ENCODE measurements at regions not wholly inside any gene's neighbourhood (a gene's known extent, or its start where the extent isn't known, plus 50 kb on each side); places are given as distances from the start of the nearest gene placed in this dataset.

DNA sequence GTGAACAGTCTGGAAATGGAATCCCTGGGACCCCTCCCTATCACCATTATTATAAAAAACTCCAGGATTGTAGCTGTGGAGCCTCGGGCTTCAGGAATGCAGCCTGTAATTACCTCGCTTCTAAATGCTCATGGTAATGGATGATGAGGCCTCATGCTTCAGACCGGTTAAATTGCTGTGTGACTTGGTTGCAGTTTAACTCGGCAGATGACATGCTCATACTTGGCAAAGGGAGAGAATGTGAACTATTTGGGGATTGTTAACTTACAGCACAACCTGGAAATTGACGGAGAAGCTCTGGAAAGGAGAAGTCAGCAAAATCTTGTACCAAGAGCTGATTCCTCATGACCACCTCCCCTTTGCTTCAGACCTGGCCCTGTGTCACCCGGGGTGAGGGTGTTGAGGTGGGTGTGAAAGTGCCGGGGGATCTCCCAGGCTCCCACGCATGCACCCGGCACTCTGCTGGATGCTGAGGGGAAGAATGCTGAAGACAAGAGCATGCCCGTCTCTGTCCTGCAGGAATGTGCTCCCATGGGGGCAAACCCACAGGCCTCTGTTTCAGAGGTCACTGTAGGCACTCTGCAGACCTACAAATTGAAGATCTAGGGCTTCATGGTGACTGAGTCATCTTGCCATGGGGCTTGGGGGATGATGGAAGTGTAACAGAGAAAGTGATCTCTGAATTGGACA, 364.8 kb downstream of the RPS6KC1 start:
- TF ChIP-seq POLR2AphosphoS5 (IDR thresholded peaks at IDR 0.05; ENCODE audit: low read depth, low read length) (no peak), FOXP2 (optimal IDR thresholded peaks at IDR 0.05; ENCODE audit: borderline replicate concordance, extremely low read depth, extremely low read length, insufficient read depth) (no peak), TAF1 (IDR thresholded peaks at IDR 0.05; ENCODE audit: borderline replicate concordance, insufficient read depth, low read length) (no peak), SIN3A (IDR thresholded peaks at IDR 0.05; ENCODE audit: borderline replicate concordance, insufficient read depth, low read length) (no peak)
- TF ChIP-seq, protein P1, sequence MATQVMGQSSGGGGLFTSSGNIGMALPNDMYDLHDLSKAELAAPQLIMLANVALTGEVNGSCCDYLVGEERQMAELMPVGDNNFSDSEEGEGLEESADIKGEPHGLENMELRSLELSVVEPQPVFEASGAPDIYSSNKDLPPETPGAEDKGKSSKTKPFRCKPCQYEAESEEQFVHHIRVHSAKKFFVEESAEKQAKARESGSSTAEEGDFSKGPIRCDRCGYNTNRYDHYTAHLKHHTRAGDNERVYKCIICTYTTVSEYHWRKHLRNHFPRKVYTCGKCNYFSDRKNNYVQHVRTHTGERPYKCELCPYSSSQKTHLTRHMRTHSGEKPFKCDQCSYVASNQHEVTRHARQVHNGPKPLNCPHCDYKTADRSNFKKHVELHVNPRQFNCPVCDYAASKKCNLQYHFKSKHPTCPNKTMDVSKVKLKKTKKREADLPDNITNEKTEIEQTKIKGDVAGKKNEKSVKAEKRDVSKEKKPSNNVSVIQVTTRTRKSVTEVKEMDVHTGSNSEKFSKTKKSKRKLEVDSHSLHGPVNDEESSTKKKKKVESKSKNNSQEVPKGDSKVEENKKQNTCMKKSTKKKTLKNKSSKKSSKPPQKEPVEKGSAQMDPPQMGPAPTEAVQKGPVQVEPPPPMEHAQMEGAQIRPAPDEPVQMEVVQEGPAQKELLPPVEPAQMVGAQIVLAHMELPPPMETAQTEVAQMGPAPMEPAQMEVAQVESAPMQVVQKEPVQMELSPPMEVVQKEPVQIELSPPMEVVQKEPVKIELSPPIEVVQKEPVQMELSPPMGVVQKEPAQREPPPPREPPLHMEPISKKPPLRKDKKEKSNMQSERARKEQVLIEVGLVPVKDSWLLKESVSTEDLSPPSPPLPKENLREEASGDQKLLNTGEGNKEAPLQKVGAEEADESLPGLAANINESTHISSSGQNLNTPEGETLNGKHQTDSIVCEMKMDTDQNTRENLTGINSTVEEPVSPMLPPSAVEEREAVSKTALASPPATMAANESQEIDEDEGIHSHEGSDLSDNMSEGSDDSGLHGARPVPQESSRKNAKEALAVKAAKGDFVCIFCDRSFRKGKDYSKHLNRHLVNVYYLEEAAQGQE (IDR thresholded peaks at IDR 0.05; ENCODE audit: insufficient read depth in 1 of 2, low read depth in 2 of 2, low read length in 2 of 2) = no peak

DNA sequence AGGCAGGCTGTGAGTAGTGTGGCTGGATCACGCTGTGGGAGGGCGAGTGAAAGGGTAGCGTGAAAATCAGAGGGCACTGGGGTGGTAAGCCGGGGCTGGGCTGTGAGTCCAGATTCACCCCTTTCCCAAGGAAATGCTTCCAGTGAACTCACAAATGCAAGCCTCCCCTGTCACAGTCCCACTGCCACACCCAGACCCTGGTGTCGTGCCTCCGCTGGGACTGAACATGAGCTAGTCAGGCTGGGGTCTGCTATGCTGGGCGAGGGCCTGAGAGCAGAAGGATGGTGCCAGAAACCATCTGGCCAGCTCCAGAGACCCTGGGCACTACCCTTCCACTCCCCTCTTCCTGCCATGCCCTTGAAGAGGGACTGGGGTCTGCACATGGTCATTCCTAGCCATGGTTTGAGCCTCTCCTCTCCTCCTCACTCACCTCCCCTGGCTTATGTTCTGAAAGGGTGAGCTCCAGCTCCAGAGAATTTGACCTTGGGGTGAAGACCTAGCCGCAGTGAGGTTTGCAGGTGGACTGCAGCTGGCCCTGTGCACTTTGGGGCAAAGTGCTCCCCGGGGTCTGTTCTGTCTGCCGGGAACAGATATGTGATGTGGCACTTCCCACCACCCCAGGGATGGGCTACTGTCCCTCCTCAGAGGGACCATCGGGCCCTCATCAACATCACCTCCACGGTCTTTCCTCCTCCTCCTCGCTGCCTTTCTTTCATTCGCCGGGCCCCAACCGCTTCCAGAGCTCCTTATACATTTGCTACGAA, 365.6 kb downstream of the RPS6KC1 start:
- TF ChIP-seq, protein P1 (IDR thresholded peaks at IDR 0.05; ENCODE audit: insufficient read depth in 1 of 2, low read depth in 2 of 2, low read length in 2 of 2) = no peak
- TF ChIP-seq TAF1 (IDR thresholded peaks at IDR 0.05; ENCODE audit: borderline replicate concordance, insufficient read depth, low read length) = no peak
- TF ChIP-seq POLR2AphosphoS5 (IDR thresholded peaks at IDR 0.05; ENCODE audit: low read depth, low read length) = no peak
- TF ChIP-seq SIN3A (IDR thresholded peaks at IDR 0.05; ENCODE audit: borderline replicate concordance, insufficient read depth, low read length) = no peak
- no peak for TF ChIP-seq FOXP2 (optimal IDR thresholded peaks at IDR 0.05; ENCODE audit: borderline replicate concordance, extremely low read depth, extremely low read length, insufficient read depth)

DNA sequence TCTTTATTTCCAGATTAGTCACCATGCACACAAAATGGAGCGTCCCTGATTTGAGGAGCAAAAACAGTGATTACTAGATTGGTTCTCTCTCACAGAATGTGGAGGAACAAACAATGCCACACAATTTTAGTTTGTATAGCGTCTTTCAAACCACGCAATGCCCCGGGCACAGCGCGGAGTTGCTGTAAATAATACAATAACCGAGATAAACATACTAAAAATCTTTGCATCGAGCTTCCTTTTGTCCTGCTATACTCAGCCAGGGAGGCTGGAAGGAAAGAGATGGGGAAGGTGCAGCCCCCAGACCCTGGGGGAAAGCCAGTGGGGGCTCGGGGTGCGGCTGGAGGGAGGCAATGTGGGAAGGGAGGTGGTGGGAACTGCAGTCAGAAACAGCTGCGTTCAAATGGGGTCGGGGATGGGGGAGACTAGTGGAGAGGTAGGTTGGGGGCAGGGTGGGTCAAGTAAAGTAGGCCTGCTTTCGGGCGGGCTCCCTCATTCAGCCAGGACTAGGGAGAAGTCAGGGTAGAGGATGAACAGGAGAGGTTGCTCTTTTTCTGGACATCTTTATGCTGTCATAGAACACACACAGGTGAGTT, 366.3 kb downstream of the RPS6KC1 start:
- TF ChIP-seq POLR2AphosphoS5 (IDR thresholded peaks at IDR 0.05; ENCODE audit: low read depth, low read length) (no peak), TAF1 (IDR thresholded peaks at IDR 0.05; ENCODE audit: borderline replicate concordance, insufficient read depth, low read length) (no peak), FOXP2 (optimal IDR thresholded peaks at IDR 0.05; ENCODE audit: borderline replicate concordance, extremely low read depth, extremely low read length, insufficient read depth) (no peak), SIN3A (IDR thresholded peaks at IDR 0.05; ENCODE audit: borderline replicate concordance, insufficient read depth, low read length) (no peak)
- TF ChIP-seq, protein P1 (IDR thresholded peaks at IDR 0.05; ENCODE audit: insufficient read depth in 1 of 2, low read depth in 2 of 2, low read length in 2 of 2) = no peak

DNA sequence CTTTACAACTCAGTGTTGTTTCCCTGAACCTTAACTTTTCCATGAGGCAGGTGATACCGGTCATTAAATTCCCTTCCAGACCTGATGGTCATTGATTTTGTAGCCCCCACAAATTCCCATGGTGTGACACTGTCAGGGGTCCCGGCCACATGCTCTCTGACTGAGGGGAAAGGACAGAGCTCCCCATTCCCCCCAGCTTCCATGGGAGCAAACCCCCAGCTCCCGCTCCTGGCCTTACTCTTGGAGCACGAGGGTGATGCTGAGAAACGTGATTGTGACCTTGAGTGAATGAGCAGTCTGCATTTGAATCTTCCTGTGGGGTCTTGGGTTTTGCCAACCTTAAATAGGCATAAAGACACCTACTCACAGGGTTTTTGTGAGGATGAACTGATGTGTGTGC, 366.8 kb downstream of the RPS6KC1 start:
- no peak for TF ChIP-seq FOXP2 (optimal IDR thresholded peaks at IDR 0.05; ENCODE audit: borderline replicate concordance, extremely low read depth, extremely low read length, insufficient read depth)
- no peak for TF ChIP-seq TAF1 (IDR thresholded peaks at IDR 0.05; ENCODE audit: borderline replicate concordance, insufficient read depth, low read length)
- no peak for TF ChIP-seq POLR2AphosphoS5 (IDR thresholded peaks at IDR 0.05; ENCODE audit: low read depth, low read length)
- TF ChIP-seq, protein P1 (IDR thresholded peaks at IDR 0.05; ENCODE audit: insufficient read depth in 1 of 2, low read depth in 2 of 2, low read length in 2 of 2) = no peak
- no peak for TF ChIP-seq SIN3A (IDR thresholded peaks at IDR 0.05; ENCODE audit: borderline replicate concordance, insufficient read depth, low read length)
